GM18508 (cell line): ENCODE measurements at regions not wholly inside any gene's neighbourhood (a gene's known extent, or its start where the extent isn't known, plus 50 kb on each side); places are given as distances from the start of the nearest gene placed in this dataset.

Experiments used
- ATAC-seq: cut with Tn5 transposase; IDR thresholded peaks from one replicate; pipeline ENCODE4 v1.9.1; 2021; ENCODE audit warnings: moderate number of reproducible peaks; ENCODE audit not compliant: insufficient read depth, unreplicated experiment

DNA sequence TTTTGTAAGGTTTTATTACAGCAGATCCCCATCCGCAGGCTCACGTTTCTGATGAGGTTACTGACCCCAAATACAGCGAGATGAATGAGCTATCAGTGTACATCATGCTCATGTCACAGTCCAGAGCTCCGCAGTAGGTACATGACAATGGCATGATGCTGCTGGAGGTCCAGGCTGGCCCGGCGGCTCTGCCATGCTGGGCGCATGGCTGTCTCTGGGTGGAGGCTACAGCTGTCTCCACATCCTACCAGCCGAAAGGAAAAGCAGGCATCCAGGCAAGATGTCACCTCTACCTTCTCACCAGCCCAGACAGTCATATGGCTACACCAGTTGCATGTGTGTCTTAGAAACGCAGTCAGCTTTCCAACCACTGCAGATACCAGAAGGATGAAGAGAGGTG, 90.9 kb upstream of the RNF32 start:
- no peak for ATAC-seq

DNA sequence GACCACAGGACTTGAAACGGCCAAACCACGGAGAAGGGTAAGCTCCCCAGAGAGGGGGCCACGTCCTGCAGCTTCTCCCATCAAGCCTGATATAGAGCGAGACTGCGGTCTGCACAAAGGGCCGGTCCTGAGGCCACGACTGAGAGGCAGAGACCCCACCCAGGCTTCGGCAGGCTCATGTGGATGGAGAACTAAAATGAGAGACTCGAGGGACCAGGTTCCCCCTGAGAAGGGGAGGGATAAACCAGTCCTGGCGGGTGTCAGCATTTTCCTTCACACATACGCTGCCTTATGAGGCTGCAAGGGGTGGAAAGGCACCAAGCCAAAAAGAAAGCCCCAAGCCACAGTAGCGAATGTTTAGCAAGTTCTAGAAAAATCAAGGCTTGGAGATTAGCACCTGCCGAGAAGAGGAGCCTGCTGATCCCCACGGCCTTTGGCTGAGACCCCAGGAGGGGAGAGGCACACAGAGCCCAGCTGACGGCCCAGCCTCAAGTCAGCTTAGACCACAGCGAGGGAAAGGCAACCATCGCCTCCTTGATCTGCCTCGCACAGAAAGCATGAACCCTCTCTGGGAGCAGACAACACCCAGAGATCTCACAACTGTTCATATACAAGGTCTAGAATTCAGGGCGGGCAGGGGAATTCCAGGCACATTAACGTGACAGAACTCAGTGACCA, 92.6 kb upstream of the RNF32 start:
- no peak for ATAC-seq

DNA sequence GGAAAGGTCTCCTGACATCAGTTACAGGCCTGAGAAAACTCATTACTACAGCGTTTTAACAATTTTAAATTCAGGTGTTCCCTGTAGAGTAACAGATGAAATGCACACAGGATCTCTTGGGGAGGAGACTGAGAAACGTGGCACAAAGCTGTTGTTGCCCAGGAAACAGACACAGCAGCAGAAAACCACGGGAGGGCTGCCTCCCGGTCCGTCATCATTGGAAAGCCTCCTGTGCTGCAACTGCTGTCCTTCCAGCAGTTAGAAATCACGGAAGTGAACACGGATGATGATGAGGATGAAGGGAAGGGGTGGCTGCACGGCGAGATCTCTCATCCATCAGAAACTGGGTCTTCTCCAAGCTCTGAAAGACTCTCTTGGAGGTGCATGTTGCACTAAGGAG, 94.6 kb upstream of the RNF32 start:
- ATAC-seq: no peak

DNA sequence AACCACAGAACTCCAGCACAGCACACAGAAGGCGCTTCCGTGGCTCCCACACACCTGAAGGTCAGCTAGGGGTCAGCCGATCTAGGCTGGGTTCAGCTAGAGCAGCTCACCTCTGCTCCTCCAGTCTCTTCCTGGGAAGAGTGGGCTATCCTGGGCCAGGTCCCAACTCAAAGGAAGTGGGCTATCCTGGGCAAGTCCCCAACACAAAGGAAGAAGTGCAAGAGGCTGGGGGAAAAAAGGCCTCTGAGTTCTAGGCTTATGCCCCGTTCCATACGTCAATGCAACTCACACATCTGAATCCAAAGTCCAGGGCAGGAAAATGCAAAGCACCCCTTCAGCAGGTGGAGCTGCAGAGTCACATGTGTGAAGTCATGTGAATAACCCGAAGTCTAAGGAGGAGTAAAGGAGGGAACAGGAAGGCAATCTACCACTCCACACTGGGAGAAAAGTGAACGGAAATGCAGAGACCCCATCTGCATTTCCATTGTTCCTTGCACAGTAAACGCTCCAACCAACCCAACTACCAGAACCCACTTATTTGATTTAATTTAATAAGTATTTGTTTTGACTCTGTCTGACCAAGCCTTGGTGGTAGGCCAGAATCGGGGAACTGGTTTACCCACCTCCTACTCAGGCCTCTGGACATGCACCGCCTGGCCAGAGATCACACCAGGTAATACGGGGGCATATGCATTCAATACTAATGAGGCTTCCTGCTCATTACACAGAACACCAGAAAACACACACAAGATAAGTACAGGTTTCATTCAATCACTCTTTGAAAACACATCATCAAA, 95.5 kb upstream of the RNF32 start:
- ATAC-seq: no peak

DNA sequence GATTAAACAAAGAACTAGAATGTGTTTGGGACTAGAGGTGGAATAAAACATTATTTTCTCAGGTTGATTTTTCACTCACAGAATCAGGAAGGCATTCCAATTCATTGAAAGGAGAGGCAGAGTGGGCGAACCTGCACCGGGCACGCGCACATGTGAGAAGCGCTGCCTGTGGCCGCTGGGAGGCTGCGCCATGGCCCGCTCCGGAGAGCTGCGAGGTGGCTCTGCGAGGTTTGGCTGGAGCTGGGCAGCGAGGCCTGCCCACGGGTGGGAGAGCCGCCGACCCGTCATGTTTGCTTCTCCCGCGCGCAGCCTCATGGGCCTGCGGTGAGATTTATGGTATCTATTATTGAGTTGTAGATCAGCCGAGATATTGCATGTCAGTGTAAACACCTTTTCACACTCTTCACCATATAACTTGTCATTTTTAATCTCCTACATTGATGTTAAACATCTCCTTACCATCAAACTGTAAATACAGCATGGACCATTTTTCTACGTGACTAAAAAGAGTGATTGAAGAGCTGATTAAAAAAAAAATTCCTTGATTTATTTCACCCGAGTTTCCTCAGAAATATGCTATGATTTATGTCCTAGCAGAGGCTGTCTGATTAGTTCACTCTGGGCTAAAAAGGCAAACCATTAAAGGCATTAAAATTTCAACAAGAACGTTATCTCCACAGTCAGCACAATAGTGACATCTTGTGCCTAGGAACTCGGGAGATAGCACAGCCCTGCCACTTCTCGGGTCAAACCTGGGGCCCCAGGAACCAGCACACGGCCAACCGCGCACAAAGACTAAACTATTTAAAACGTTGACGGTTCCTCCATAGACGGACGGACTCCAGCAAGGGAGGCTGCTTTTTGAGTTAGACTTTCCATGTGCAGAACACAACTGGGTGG, 96.6 kb upstream of the RNF32 start:
- ATAC-seq: no peak

DNA sequence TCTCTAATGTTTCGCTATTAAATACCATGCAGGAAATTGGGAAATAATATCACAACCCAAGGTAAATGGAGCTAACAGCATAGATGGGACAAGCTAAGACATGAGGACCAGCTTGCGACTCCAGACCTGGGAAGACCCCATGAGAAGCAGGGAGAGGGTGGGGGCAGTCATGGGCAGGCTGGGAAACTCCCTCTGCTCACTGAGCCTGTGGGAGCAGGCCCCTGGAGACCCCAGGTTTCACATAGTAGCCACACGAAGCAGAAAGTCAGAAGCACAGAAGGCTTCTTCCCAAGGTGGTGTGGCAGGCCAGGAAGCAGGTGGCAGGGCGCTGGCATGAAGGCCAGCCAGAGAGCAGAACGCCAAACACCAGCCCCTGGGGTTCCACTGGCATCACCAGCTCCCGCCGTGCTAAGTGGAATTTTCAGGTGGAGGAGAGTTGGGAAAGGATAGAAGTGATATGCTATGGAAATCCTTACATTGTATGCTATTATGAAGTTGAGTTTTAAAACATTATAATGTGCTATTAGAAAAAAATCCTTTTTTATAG, 99.9 kb upstream of the RNF32 start:
- no peak for ATAC-seq

DNA sequence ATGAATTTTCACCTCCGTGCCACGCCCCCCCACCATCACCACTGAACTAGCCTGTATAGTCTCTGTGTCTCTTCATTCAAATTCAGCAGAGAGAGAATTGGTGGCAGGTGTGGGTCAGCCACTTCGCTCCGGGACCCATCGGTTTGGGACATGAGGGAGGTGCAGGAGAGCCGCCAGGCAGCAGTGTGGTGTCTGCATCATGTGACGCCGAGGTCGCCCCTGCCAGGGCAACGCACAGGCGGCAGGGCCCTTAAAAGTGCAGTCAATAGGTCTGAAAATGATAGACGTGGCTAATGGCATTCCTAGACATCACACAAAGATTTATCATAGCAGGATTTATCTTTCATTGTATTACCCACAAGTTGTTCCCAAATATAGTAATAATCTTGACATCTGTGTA, 100.6 kb upstream of the RNF32 start:
- ATAC-seq: no peak

DNA sequence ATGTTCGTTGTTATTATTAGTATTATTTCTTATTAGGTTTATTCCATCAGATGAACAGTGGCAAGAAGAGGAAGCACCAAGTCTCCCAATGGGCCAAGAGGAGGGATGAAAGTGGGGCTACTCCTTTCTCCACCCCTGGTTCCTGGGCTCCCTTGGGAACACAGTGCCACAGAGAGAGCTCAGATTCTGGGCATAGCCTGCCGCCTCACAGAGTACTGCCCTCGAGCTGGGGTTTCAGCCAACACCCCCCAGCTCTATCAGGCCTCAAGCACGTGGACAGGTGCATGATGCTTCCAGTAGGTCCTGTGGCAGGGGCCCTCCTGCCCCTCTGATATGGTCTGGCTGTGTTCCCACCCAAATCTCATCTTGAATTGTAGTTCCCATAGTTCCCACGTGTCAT, 103.6 kb upstream of the RNF32 start:
- ATAC-seq: no peak

DNA sequence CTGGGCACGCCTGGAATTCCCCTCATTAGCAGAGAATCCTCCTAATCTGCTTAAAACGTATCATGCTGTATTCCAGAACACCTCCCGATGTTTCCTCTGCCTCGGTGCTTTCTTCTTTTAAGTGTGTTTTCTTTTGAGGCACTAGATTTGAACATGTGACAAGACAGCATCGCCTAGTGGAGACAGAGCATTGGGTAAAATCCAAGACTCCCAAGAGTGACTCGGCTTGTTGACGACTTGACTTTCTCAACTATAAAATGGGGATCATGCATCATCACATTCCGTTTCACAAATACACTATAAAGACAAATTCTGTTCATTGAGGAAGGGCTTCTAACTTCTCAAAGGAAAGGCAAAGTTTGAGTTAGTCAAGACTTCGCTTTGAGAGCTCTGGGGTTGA, 105.6 kb upstream of the RNF32 start:
- no peak for ATAC-seq

DNA sequence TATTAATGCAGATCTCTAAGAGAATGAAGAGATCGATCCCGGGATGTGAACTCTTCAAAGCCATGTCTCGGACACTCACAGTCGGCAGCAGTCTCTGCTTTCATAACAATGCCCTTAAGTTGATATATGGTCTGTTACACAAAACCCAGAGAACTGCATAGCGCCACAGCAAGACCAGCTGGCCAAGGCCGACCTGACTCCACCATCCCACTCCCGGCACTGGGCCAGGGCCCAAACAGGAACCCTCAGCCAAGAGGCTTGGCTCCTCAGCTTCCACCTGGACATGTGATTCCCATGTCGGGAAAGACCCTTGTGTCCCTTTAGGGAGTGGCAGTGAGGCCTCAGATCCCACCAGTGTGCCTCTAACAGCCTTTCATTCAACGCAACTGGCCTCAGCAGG, 106.6 kb upstream of the RNF32 start:
- ATAC-seq: no peak

DNA sequence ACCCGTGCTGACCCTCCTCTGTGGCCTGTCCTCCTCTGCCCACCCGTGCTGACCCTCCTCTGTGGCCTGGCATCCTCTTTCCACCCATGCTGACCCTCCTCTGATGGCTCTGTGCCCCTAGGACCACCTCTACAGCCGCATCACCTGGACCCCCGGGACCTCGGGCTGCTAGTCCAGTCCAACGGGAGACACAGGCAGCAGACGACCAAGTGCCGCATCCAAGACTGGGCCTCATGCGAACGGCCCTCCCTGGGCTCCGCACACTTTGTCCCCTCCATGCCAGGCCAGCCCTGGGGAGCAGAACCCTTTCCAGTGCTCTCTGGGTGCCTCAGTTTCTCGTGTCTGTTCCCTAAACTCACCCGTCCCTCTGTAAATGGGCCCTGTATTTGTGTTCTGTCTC, 107.2 kb upstream of the RNF32 start:
- ATAC-seq: no peak

DNA sequence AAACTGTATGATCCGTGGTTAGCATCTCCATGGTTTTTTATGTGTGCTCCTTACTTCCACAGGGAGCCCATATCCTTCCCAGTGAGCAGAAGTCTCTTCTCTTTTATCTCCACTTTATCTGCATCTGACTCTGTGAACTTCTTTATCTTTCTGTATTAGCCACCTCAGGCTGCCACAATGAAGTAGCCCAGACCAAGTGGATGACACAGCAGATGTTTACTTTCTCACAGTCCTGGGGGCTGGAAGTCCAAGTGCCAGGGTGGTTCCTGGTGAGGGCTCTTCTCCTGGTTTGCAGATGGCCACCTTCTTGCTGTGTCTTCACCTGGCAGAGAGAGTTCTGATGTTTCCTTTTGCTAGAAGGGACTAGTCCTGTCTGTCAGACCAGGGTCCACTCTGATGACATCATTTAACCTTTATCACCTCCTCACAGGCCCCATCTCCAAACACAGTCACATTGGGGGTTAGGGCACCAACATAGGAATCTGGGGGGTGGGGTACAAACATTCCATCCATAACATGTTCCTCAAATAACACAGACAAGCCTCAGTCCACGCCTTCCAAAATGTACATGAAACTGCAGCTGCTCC, 108.5 kb upstream of the RNF32 start:
- no peak for ATAC-seq

DNA sequence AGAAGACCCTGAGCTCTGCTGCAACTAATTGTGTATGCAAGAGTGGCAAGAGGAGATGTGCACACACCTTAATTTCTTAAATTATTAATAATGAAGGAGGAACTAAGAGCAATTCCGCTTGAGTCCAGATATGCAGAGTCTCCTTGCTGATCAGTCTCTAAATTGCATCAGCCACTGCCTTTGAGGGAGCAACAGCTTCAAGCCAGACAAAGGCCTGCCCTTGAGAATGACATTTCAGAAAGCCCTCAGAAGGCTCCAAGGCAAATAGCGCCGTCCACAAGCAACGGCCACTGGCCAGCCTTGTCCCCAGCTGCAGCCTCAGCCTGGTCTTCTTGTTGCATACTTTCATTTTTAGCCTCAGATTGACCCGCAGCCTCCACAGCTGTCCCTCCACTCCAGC, 110.6 kb upstream of the RNF32 start:
- ATAC-seq: no peak

DNA sequence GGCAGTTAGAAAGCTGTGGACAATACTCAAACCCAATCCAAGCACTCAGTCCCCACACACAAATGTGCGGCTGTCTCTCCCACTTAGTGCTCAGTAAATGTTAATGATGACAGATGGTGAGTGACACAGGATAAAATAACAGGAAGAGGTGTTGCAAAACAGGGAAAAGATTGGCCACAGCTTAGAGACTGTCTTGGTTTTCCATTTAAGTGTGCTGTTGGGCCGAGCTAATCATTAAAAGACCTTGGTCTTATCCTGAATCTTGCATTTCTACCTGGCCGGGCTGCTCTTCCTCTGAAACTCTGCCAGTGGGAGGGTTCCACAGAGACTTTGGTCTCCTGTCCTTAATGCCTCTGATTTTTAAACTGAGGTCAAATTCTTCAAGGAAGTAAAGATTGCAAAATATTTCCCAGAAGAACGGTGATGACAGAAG, 113.1 kb upstream of the RNF32 start:
- no peak for ATAC-seq

DNA sequence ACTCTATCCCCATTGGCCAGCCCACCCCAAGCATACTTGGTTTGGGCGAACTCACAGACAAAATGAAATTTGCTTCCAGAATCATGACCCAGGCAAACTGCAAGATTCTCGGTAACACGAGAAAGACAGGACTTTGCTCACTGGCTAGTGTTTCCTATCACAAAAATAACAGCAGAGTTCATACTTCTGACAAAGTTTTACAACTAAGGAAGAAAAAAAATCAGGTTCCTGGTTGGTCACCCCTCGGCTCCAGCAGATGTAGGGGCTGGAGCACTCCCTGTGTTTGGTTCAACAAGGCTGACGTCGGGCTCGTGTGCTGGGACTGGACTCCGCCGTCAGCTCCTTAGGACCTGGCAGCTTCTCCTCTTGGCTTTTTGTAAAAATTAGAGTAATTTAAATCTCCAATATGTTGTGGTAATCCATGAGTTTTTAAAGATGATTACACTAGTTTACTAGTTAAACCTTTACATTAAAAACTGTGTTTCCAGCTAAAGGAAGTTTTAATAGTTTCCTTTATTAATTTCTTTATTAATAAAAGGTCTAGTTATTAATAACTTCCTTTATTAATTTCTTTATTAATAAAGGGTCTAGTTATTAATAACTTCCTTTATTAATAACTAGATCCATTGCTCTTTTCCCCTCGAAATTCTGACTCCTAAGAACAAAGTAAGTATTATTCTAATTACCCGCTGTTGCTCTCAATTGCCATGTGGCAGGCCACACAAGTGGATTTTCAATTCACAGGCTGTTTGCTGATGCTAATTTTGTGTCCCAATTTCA, 115.6 kb upstream of the RNF32 start:
- no peak for ATAC-seq

DNA sequence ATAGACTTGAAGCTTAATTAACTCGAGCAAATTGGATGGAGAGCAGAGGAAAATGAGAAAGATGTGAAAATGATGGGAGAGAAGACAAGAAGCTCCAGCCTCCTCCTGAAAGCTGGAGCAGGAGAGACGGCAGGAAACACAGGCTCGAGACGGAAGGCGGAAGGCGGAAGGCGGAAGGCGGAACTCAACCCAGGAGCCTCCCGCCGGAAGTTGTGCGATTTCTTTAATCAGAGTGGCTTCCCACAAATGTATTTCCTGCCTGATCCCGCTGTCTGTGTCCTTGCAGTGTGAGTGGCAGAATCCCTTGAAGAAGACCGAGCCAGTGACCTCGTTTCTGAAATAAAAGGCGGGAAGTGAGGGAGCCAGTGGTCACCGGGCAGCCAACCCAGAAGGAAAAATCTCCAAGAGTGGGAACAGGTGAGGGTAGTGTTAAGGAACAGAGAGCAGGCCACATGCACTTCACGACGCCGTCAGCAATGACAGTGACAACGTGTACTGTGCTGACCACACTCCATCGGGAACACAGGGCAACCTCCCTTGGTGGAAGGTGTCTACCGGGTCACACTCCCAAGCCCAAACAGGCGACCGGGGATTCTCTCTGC, 117.0 kb upstream of the RNF32 start:
- ATAC-seq: no peak

DNA sequence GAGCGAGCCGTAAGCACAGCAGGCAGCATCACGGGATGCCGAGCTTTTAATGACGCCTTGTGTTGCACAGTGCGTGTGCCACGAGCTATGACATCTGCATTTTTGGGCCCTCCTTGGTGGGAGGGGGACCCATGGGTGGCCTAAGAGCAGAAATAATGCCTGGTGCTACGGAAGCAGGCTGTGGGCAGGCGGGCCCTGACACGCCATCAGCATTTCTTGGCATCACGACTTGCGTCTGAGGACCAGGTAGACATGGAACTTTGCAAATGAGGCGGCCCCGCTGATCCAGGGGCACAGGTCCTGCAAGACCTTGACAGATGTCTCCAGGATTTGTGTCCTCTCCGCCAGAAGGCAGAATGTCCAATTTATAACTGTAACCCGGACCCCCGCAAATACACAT, 117.8 kb upstream of the RNF32 start:
- ATAC-seq: no peak

DNA sequence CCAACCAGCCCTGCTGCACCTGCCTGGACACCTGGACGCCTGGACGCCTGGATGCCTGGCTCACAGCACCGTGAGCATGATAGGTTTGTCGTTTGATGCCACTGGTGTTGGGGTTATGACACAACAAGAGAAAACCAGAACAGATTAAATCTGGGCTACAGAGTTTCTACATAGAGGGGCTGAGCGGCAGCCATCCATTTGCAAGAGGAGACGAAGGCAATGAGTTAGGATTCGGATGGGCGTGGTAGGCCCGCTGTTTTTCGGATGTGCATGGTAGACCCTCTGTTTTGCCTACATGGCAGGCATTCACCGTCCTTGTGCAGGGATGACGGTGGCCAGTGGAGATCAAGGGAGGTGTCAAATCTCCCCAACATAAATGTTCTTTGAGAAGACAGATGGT, 121.5 kb upstream of the RNF32 start:
- ATAC-seq: no peak

DNA sequence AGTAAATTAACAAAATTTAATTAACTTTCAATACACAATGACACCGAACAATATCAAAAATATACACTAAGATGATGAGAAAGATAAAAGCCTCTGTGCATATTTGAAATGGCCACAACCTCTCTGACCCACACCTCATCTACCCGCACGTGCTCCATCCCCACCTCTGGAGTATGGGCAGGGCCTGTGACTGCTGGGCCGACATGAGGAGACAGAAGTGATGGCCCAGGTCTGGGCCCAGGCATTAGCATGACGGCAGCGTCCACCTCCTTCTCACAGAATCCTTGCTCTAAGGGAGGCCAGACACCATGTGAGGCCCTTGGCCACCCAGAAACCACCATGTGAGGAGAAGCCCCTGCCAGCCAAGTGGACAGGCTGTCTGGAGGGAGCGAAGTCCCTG, 122.1 kb upstream of the RNF32 start:
- ATAC-seq: no peak
